ENCODE measurements at regions not wholly inside any gene's neighbourhood (a gene's known extent, or its start where the extent isn't known, plus 50 kb on each side); places are given as distances from the start of the nearest gene placed in this dataset.
A peak's percentile ranks its signal among the peaks of the same experiment; 100 is the strongest.

DNA sequence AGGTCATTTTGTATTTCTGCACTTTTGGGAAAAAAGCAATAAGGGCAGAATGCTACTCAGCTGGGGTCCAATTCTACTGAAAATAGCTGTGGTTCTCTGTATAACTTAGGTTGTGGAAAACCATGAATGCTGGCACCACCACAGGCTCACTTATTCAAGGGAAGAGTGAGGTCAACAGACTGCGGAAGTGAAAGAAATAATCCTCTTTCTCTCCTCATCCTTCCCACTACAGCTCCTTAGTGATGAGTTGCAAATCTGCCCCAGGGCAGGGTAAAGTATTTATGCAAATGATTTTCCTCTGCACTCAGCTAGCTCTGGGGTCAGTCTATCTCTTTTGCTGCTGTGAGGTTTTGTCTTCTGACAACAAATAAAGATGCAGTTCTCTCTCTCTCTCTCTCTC, 74.1 kb upstream of the PTPRZ1 start:
- Histone ChIP-seq H3K9me1 (ENCODE audit: control insufficient read depth, extremely low read depth, insufficient read depth, low read length) (no peaks in the 10 kb centered on the region), H3K4me3 (ENCODE audit: control insufficient read depth in 2 of 3, extremely low read depth in 1 of 3, insufficient read depth in 2 of 3, low read depth in 1 of 3, low read length in 3 of 3) (no peak overlapping the region), H2AFZ (ENCODE audit: control insufficient read depth, low read length) (no peak overlapping the region), H3K36me3 (ENCODE audit: control insufficient read depth in 2 of 2, extremely low read depth in 1 of 2, insufficient read depth in 2 of 2, low read length in 2 of 2) (no peaks in the 10 kb centered on the region), H3K9me3 (ENCODE audit: control insufficient read depth, low read depth, low read length) (no peaks in the 10 kb centered on the region), H3K4me1 (ENCODE audit: control insufficient read depth, extremely low read depth, insufficient read depth, low read length) (peaks cover 78% of the 10 kb centered on the region), H4K20me1 (ENCODE audit: control insufficient read depth, extremely low read depth, insufficient read depth, low read length) (no peaks in the 10 kb centered on the region), H3K9ac (ENCODE audit: control insufficient read depth, extremely low read depth, insufficient read depth, low read length) (no peak overlapping the region), H3K27ac (ENCODE audit: control insufficient read depth, insufficient read depth, low read length) (peak overlapping the region; percentile 81), H3K27me3 (ENCODE audit: control insufficient read depth, extremely low read depth, insufficient read depth, low read length) (no peaks in the 10 kb centered on the region), H3K4me2 (ENCODE audit: control insufficient read depth, extremely low read depth, insufficient read depth, low read depth, low read length) (peak overlapping the region; percentile 30), H3K79me2 (ENCODE audit: control insufficient read depth, insufficient read depth, low read length) (no peaks in the 10 kb centered on the region)
- peak; percentile 87 for FAIRE-seq
- dilution Hi-C loops (cut with MboI; ENCODE audit: extremely low pct_ligation_motif_present, low sequenced_read_pairs): no loop called here
- no peak for DNase-seq (ENCODE audit: low read depth, low spot score)
- TF ChIP-seq, protein P1, sequence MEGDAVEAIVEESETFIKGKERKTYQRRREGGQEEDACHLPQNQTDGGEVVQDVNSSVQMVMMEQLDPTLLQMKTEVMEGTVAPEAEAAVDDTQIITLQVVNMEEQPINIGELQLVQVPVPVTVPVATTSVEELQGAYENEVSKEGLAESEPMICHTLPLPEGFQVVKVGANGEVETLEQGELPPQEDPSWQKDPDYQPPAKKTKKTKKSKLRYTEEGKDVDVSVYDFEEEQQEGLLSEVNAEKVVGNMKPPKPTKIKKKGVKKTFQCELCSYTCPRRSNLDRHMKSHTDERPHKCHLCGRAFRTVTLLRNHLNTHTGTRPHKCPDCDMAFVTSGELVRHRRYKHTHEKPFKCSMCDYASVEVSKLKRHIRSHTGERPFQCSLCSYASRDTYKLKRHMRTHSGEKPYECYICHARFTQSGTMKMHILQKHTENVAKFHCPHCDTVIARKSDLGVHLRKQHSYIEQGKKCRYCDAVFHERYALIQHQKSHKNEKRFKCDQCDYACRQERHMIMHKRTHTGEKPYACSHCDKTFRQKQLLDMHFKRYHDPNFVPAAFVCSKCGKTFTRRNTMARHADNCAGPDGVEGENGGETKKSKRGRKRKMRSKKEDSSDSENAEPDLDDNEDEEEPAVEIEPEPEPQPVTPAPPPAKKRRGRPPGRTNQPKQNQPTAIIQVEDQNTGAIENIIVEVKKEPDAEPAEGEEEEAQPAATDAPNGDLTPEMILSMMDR (optimal IDR thresholded peaks at IDR 0.05 in 1 of 3, IDR thresholded peaks at IDR 0.05 in 1 of 3, conservative IDR thresholded peaks at IDR 0.05 in 1 of 3; ENCODE audit: extremely low read depth in 1 of 3, insufficient read depth in 2 of 3, low read length in 3 of 3): no peak
- no peak for TF ChIP-seq EZH2 (IDR thresholded peaks at IDR 0.05; ENCODE audit: low read length)

GRCh38 chr7:121798453-121798840, 74.5 kb upstream of the PTPRZ1 start:
- Histone ChIP-seq H3K9me3 (ENCODE audit: control insufficient read depth, low read depth, low read length) (no peaks in the 10 kb centered on the region), H3K36me3 (ENCODE audit: control insufficient read depth in 2 of 2, extremely low read depth in 1 of 2, insufficient read depth in 2 of 2, low read length in 2 of 2) (no peaks in the 10 kb centered on the region), H3K79me2 (ENCODE audit: control insufficient read depth, insufficient read depth, low read length) (no peaks in the 10 kb centered on the region), H3K4me3 (ENCODE audit: control insufficient read depth in 2 of 3, extremely low read depth in 1 of 3, insufficient read depth in 2 of 3, low read depth in 1 of 3, low read length in 3 of 3) (no peak overlapping the region), H4K20me1 (ENCODE audit: control insufficient read depth, extremely low read depth, insufficient read depth, low read length) (no peaks in the 10 kb centered on the region), H3K9me1 (ENCODE audit: control insufficient read depth, extremely low read depth, insufficient read depth, low read length) (no peaks in the 10 kb centered on the region), H3K27me3 (ENCODE audit: control insufficient read depth, extremely low read depth, insufficient read depth, low read length) (no peaks in the 10 kb centered on the region), H3K4me1 (ENCODE audit: control insufficient read depth, extremely low read depth, insufficient read depth, low read length) (peaks cover 77% of the 10 kb centered on the region), H3K9ac (ENCODE audit: control insufficient read depth, extremely low read depth, insufficient read depth, low read length) (no peak overlapping the region), H2AFZ (ENCODE audit: control insufficient read depth, low read length) (no peak overlapping the region), H3K27ac (ENCODE audit: control insufficient read depth, insufficient read depth, low read length) (peak overlapping the region; percentile 81), H3K4me2 (ENCODE audit: control insufficient read depth, extremely low read depth, insufficient read depth, low read depth, low read length) (peak overlapping the region; percentile 48)
- dilution Hi-C loops (cut with MboI; ENCODE audit: extremely low pct_ligation_motif_present, low sequenced_read_pairs): no loop called here
- DNase-seq (ENCODE audit: low read depth, low spot score) (no peak), FAIRE-seq (no peak)
- TF ChIP-seq, protein P1 (optimal IDR thresholded peaks at IDR 0.05 in 1 of 3, IDR thresholded peaks at IDR 0.05 in 1 of 3, conservative IDR thresholded peaks at IDR 0.05 in 1 of 3; ENCODE audit: extremely low read depth in 1 of 3, insufficient read depth in 2 of 3, low read length in 3 of 3): no peak
- no peak for TF ChIP-seq EZH2 (IDR thresholded peaks at IDR 0.05; ENCODE audit: low read length)

Data from keratinocyte (primary cell).